Cardiac muscle cell (in vitro differentiated cells and primary cell): ENCODE measurements at regions not wholly inside any gene's neighbourhood (a gene's known extent, or its start where the extent isn't known, plus 50 kb on each side); places are given as distances from the start of the nearest gene placed in this dataset.

Experiments
- DNase-seq, 2 donors: peaks; one replicate each; pipeline versions ENCODE4 v3.0.0 to v3.0.0-alpha.2; 2010 to 2017; ENCODE audit warnings: low read depth in 1 of 2, low spot score in 1 of 2
- H3K27ac ChIP-seq: fragments of 200-600 bp; sonication (generic); 2 replicates; pipeline ENCODE4 v1.5.1; 2016
- H3K27me3 ChIP-seq: fragments of 200-600 bp; sonication (generic); 2 replicates; pipeline ENCODE4 v1.6.0; 2016; ENCODE audit warnings: control low read depth
- H3K36me3 ChIP-seq: fragments of 200-600 bp; sonication (generic); 2 replicates; pipeline ENCODE4 v1.5.1; 2016; ENCODE audit warnings: control low read depth
- H3K4me1 ChIP-seq: fragments of 200-600 bp; sonication (generic); 2 replicates; pipeline ENCODE4 v1.8.1; 2017; ENCODE audit warnings: low read depth, mild to moderate bottlenecking, mixed run types
- H3K4me3 ChIP-seq: fragments of 200-600 bp; sonication (generic); 2 replicates; pipeline ENCODE4 v1.5.1; 2016; ENCODE audit warnings: mild to moderate bottlenecking
- H3K9me3 ChIP-seq: fragments of 200-600 bp; sonication (generic); 2 replicates; pipeline ENCODE4 v1.5.1; 2017; ENCODE audit warnings: low read depth, mild to moderate bottlenecking, control low read depth
- CTCF ChIP-seq: IDR thresholded peaks from 2 replicates; pipeline ENCODE4 v1.5.1; 2012; ENCODE audit warnings: low read depth, mild to moderate bottlenecking, low read length

GRCh38 chr10:57621466-57621865, 646.2 kb downstream of the IPMK start:
- no peaks in the 10 kb centered on the region for H3K9me3 ChIP-seq
- no peak overlapping the region for H3K4me3 ChIP-seq
- peak in 1 of 2 donors; percentile 44 for DNase-seq
- H3K27me3 ChIP-seq: no peaks in the 10 kb centered on the region
- no peaks in the 10 kb centered on the region for H3K36me3 ChIP-seq
- TF ChIP-seq CTCF: no peak
- H3K4me1 ChIP-seq: peaks cover 7% of the 10 kb centered on the region
- H3K27ac ChIP-seq: no peak overlapping the region

GRCh38 chr10:57605948-57606485, 661.7 kb downstream of the IPMK start:
- H3K9me3 ChIP-seq: no peaks in the 10 kb centered on the region
- no peaks in the 10 kb centered on the region for H3K4me1 ChIP-seq
- no peak for DNase-seq
- H3K36me3 ChIP-seq: no peaks in the 10 kb centered on the region
- no peaks in the 10 kb centered on the region for H3K27me3 ChIP-seq
- no peak overlapping the region for H3K4me3 ChIP-seq
- H3K27ac ChIP-seq: no peak overlapping the region
- no peak for TF ChIP-seq CTCF

DNA sequence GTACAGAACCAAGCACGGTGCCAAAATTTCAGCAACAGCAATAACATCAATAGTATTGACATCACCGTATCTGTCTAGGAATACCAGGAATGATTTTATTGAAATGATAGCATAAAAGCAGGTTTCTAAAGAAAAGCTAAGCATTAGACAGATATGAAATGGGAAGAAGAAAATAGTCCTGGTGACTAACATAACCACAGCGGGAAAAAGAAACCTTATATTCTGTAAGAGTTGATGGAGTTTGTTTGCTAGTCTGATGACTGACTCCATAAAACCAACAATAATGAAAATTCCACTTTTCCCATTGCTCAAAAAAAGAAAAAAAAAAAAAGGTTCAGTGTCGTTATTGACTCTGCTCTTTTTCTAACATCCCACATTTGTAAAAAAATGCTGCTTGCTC, 668.3 kb downstream of the IPMK start:
- Histone ChIP-seq H3K27me3 (no peaks in the 10 kb centered on the region), H3K4me3 (no peak overlapping the region), H3K27ac (no peak overlapping the region), H3K36me3 (no peaks in the 10 kb centered on the region), H3K9me3 (no peaks in the 10 kb centered on the region), H3K4me1 (no peaks in the 10 kb centered on the region)
- no peak for DNase-seq
- TF ChIP-seq CTCF: no peak

DNA sequence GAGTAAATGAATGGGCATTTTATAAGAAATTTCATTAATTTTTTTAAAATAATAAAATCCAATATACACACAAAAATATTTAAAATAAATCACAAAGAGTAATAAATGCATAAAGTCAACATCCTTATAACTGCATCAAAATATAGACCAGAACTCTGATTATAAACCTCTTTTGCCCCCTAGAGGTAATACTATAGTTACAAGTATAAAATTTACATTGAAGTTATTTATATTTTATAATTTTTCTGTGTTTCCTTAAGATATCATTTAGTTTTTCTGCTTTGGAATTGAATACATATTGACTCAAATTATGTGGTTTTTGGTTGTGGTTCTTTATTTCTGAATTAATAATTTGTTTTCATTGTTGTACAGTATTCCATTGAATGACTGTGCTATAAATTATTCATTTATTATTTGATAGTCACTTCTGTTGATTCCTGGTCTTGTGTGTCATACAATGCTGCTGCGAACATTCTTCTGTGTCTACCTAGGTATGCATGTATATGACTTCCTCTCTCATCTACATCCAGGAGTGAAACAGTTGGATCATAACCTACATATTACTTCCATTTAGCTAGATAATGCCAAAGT, 673.6 kb downstream of the IPMK start:
- H3K9me3 ChIP-seq: no peaks in the 10 kb centered on the region
- no peaks in the 10 kb centered on the region for H3K4me1 ChIP-seq
- H3K4me3 ChIP-seq: no peak overlapping the region
- no peak for TF ChIP-seq CTCF
- no peaks in the 10 kb centered on the region for H3K36me3 ChIP-seq
- no peak overlapping the region for H3K27ac ChIP-seq
- DNase-seq: no peak
- H3K27me3 ChIP-seq: no peaks in the 10 kb centered on the region

GRCh38 chr10:57579926-57580325, 687.8 kb downstream of the IPMK start:
- DNase-seq: peak; percentile 16 to 51
- no peaks in the 10 kb centered on the region for H3K36me3 ChIP-seq
- H3K4me1 ChIP-seq: no peaks in the 10 kb centered on the region
- H3K27ac ChIP-seq: no peak overlapping the region
- no peaks in the 10 kb centered on the region for H3K27me3 ChIP-seq
- H3K4me3 ChIP-seq: no peak overlapping the region
- H3K9me3 ChIP-seq: no peaks in the 10 kb centered on the region
- peak; percentile 2 for TF ChIP-seq CTCF
